Stimulated activated CD4-positive, alpha-beta T cell treated with anti-CD3 and anti-CD28 coated beads, Interleukin-15, amount 100 ng/mL, for 48 hours (primary cell): ENCODE measurements at regions not wholly inside any gene's neighbourhood (a gene's known extent, or its start where the extent isn't known, plus 50 kb on each side); places are given as distances from the start of the nearest gene placed in this dataset.
"Not testable (repeated sequence)": the region's sequence is repeated elsewhere in the genome, so short reads cannot be mapped to it uniquely, and the experiment has no call there.

ENCODE experiments used
- DNase-seq, 2 donors: peaks; one replicate each; pipeline ENCODE4 v3.0.0-alpha.2; 2020; ENCODE audit warnings: low read depth in 2 of 2

- DNase-seq = no peak
These were observed 141.5 kb downstream of the GABRG2 start for GRCh38 chr5:162209005-162209605.

GRCh38 chr5:162214551-162214950, 147.0 kb downstream of the GABRG2 start:
- DNase-seq = no peak

GRCh38 chr5:162217037-162217436, 149.5 kb downstream of the GABRG2 start:
- no peak for DNase-seq

GRCh38 chr5:162221910-162222309, 154.3 kb downstream of the GABRG2 start:
- no peak for DNase-seq

- DNase-seq = no peak
These were observed 159.5 kb downstream of the GABRG2 start for GRCh38 chr5:162227075-162227474.

GRCh38 chr5:162230348-162230747, 162.8 kb downstream of the GABRG2 start:
- no peak for DNase-seq

- DNase-seq = no peak
These were observed 163.9 kb downstream of the GABRG2 start for GRCh38 chr5:162231522-162231921.

GRCh38 chr5:162240734-162241133, 173.2 kb downstream of the GABRG2 start:
- DNase-seq = no peak

- no peak for DNase-seq
These were observed 174.8 kb downstream of the GABRG2 start for GRCh38 chr5:162242416-162242815.

- no peak for DNase-seq
These were observed 176.1 kb downstream of the GABRG2 start for GRCh38 chr5:162243651-162244050.

- no peak for DNase-seq
These were observed 180.6 kb downstream of the GABRG2 start for GRCh38 chr5:162248107-162248713.

- DNase-seq = no peak
These were observed 189.1 kb downstream of the GABRG2 start for GRCh38 chr5:162256711-162257110.

GRCh38 chr5:162268694-162269481, 201.3 kb downstream of the GABRG2 start:
- no peak for DNase-seq

GRCh38 chr5:162272417-162272816, 204.8 kb downstream of the GABRG2 start:
- no peak for DNase-seq

- DNase-seq = no peak
These were observed 207.1 kb downstream of the GABRG2 start for GRCh38 chr5:162274679-162275078.

GRCh38 chr5:162275387-162275786, 207.8 kb downstream of the GABRG2 start:
- DNase-seq = not testable (repeated sequence)

GRCh38 chr5:162282191-162282590, 214.6 kb downstream of the GABRG2 start:
- DNase-seq = no peak

- no peak for DNase-seq
These were observed 216.0 kb downstream of the GABRG2 start for GRCh38 chr5:162283609-162284008.

GRCh38 chr5:162288647-162289296, 221.2 kb downstream of the GABRG2 start:
- DNase-seq = no peak

- no peak for DNase-seq
These were observed 221.9 kb downstream of the GABRG2 start for GRCh38 chr5:162289489-162289888.

- DNase-seq = no peak
These were observed 232.2 kb downstream of the GABRG2 start for GRCh38 chr5:162299793-162300192.

GRCh38 chr5:162301356-162301755, 233.8 kb downstream of the GABRG2 start:
- no peak for DNase-seq

GRCh38 chr5:162323466-162323865, 255.9 kb downstream of the GABRG2 start:
- DNase-seq = no peak
